Cardiac fibroblast (primary cell): ENCODE measurements at regions not wholly inside any gene's neighbourhood (a gene's known extent, or its start where the extent isn't known, plus 50 kb on each side); places are given as distances from the start of the nearest gene placed in this dataset.
"Not testable (repeated sequence)": the region's sequence is repeated elsewhere in the genome, so short reads cannot be mapped to it uniquely, and the experiment has no call there.

ENCODE experiments used
- DNase-seq, 2 donors: peaks; one replicate each; pipeline versions ENCODE4 v3.0.0 to v3.0.0-alpha.2; 2010; ENCODE audit warnings: low read depth in 2 of 2
- H3K4me3 ChIP-seq, 2 donors: replicated peaks in 1 of 2; 1 replicate in 1 of 2; 2 replicates in 1 of 2; pipeline ENCODE4 v1.5.1; 2011; ENCODE audit warnings: low read depth in 2 of 2, low read length in 2 of 2, mild to moderate bottlenecking in 2 of 2, moderate library complexity in 1 of 2
- TF ChIP-seq, protein P1 (sequence below): IDR thresholded peaks from one replicate; pipeline ENCODE4 v1.5.1; 2011; ENCODE audit warnings: low read depth, mild to moderate bottlenecking, low read length, inconsistent platforms

DNA sequence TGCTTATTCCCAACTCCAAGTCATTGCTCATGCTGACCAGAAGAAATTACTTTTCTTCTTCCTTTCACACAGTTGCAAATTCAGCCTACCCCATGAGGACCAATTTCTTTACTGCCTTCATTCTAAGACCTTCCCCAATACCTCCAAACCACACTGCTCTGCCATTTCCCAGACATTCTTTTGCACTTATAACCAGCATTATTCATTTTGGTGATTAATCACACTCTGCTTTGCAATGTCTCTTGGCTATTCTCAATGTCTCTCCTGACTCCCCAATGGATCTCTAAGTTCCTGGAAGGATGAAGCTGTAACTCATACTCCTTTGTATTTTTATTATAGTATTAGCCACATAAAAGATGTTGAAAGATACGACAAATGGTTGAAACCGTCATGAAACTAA, 105.7 kb upstream of the RANBP3L start:
- peak in 1 of 2 donors; percentile 71 for DNase-seq
- H3K4me3 ChIP-seq, result no peak overlapping the region
- TF ChIP-seq, protein P1, sequence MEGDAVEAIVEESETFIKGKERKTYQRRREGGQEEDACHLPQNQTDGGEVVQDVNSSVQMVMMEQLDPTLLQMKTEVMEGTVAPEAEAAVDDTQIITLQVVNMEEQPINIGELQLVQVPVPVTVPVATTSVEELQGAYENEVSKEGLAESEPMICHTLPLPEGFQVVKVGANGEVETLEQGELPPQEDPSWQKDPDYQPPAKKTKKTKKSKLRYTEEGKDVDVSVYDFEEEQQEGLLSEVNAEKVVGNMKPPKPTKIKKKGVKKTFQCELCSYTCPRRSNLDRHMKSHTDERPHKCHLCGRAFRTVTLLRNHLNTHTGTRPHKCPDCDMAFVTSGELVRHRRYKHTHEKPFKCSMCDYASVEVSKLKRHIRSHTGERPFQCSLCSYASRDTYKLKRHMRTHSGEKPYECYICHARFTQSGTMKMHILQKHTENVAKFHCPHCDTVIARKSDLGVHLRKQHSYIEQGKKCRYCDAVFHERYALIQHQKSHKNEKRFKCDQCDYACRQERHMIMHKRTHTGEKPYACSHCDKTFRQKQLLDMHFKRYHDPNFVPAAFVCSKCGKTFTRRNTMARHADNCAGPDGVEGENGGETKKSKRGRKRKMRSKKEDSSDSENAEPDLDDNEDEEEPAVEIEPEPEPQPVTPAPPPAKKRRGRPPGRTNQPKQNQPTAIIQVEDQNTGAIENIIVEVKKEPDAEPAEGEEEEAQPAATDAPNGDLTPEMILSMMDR, result no peak

DNA sequence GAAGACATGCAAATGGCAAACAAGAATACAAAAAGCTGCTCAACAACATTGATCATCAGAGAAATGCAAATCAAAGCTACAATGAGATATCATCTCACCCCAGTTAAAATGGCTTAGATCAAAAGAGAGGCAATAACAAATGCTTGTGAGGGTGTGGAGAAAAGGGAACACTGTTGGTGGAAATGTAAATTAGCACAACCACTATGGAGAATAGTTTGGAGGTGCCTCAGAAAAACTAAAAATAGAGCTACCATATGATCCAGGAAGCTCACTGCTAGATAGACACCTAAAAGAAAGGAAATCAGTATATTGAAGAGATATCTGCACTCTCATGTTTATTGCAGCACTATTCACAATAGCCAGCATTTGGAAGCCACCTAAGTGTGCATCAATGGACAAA, 108.0 kb upstream of the RANBP3L start:
- not testable (repeated sequence) for H3K4me3 ChIP-seq

DNA sequence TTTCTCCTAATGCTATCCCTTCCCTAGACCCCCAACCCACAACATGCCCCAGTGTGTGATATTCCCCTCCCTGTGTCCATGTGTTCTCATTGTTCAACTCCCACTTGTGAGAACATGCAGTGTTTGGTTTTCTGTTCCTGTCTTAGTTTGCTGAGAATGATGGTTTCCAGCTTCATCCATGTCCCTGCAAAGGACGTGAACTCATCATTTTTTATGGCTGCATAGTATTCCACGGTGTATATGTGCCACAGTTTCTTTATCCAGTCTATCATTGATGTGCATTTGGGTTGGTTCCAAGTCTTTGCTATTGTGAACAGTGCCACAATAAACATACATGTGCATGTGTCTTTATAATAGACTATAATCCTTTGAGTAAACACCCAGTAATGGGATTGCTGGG, 109.0 kb upstream of the RANBP3L start:
- DNase-seq, H3K4me3 ChIP-seq: not testable (repeated sequence)

More for the DNA sequence above, 108.0 kb upstream of the RANBP3L start:
- not testable (repeated sequence) for DNase-seq

DNA sequence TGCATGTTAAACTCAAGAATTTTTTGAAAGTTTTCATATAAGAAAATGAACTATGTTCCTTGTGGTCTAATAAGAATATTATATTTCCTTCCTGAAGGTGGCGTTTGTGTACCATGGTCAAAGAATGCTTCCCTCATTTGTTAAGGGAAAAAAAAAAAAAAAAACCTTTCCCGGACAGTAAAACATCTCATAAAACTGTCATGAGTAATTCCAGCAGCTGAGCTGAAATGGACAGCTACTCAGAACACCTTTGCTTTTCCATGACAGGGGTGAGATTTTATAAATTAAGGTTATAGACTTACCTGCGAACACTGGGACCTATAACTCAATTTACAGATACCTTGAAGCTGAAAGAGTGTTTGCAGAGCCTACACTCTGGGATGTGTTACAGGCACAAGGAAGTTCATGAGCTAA, 113.2 kb upstream of the RANBP3L start:
- TF ChIP-seq, protein P1, result peak; percentile 35
- peak; percentile 73 to 75 for DNase-seq
- H3K4me3 ChIP-seq, result no peak overlapping the region

DNA sequence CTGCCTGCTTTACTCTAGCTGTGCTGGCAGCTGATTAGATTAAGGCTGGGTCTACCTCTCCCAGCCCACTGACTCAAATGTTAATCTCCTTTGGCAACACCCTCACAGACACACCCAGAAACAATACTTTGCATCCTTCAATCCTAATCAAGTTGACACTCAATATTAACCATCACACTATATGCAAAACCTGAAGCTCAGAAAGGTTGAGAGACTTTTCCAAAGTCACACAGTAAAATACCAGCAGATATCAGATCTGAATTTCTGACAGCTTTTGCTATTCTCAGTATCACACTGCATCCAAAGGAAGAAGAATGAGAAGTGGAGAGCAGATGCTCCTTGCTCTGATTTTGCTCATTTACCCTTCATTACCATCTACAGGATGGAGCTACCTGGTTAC, 114.9 kb upstream of the RANBP3L start:
- no peak overlapping the region for H3K4me3 ChIP-seq
- TF ChIP-seq, protein P1, result no peak
- no peak for DNase-seq

DNA sequence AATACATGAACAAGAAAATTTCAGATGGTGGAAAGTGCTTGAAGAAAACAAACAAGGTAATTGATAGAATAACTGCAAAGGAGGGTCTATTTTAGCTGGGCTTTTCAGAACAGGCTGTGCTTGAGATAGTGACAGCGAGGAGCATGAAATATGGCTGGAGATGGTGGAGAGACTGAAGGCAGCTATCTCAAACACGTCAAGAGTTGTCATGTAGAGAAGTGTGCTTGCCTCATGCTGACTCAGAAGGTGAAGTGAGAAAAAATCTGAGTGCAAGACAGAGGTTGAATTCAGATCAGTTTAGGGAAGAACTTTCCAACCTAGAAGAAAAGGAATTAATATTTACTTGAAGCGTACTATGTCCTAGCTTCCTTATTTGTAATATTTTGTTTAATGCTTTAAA, 115.5 kb upstream of the RANBP3L start:
- TF ChIP-seq, protein P1, result no peak
- no peak for DNase-seq
- no peak overlapping the region for H3K4me3 ChIP-seq

DNA sequence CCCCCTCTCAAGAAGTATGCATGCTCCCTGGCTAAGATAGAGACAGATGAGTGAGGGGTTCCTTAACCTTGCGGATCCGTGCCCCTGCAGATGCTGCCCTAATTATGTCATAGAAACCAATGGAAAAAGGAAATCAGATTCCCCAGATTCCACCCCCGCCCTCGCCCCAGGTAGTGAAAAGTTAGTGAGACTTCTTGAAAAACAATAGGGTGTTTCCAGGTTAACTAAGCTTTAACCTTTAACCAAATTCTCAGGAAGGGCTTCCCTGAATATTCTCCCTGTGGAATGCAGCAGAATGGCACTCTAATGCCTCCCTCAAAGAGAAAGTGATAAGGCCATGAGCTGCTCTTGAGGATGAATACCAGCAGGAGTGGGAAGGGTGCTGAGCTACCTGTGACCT, 116.0 kb upstream of the RANBP3L start:
- TF ChIP-seq, protein P1, result no peak
- no peak overlapping the region for H3K4me3 ChIP-seq
- DNase-seq, result no peak

DNA sequence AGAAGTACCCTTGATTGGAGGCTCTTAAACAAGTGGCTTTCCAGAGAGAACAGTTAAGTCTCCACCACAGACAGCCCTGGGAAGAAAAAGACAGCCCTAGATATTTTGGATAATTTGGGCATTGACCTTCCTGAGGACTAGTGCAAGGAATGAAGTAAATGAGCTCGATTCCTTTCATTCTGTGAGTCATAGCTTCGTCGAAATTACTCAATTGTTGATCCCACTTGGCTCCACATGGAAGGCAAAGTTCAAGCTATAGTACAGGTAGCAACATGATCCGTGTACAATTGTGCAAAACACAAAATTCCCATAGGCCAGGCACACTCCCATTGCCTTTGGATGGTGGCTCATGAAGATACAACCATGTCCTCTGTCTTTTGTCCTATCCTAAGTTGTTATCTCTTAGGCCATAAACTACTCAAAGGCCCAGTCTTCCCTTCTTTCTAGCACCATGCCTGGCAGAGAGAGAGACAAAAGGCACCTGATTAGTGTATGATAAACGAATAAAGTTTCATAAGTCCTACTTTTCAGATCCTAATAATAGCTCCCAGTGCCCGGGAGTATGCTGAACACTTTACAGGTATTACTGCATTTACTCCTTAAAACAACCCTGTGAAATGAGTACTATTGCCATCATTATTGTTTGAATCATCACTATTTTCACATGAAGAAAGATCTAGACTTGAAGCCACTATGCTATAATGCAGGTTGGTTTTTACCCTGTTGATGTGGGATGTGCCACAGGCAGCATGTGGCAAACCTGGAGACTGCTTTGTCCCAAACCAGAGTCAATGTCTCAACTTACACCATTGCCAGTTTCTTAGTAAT, 116.7 kb upstream of the RANBP3L start:
- no peak overlapping the region for H3K4me3 ChIP-seq
- TF ChIP-seq, protein P1, result no peak
- DNase-seq, result peak in 1 of 2 donors; percentile 15
